ENCODE measurements at regions not wholly inside any gene's neighbourhood (a gene's known extent, or its start where the extent isn't known, plus 50 kb on each side); places are given as distances from the start of the nearest gene placed in this dataset.
"Not testable (repeated sequence)": the region's sequence is repeated elsewhere in the genome, so short reads cannot be mapped to it uniquely, and the experiment has no call there.

GRCh38 chr4:93888308-93888707, 59.8 kb downstream of the ATOH1 start:
- no peak for DNase-seq

- no peak for DNase-seq
Measured at GRCh38 chr4:93888768-93889167, 60.2 kb downstream of the ATOH1 start.

- no peak for DNase-seq
Measured at GRCh38 chr4:93891244-93891643, 62.7 kb downstream of the ATOH1 start.

- no peak for DNase-seq
Measured at GRCh38 chr4:93894995-93895394, 66.4 kb downstream of the ATOH1 start.

GRCh38 chr4:93896516-93896915, 68.0 kb downstream of the ATOH1 start:
- no peak for DNase-seq

- peak; percentile 3 to 58 (median 12) for DNase-seq
Measured at GRCh38 chr4:93897559-93897958, 69.0 kb downstream of the ATOH1 start.

- DNase-seq: no peak
Measured at GRCh38 chr4:93908778-93909177, 80.2 kb downstream of the ATOH1 start.

- DNase-seq: no peak
Measured at GRCh38 chr4:93911671-93912070, 83.1 kb downstream of the ATOH1 start.

- peak in 1 of 3 experiments; percentile 19 for DNase-seq
Measured at GRCh38 chr4:93912146-93912545, 83.6 kb downstream of the ATOH1 start.

GRCh38 chr4:93918856-93919255, 90.3 kb downstream of the ATOH1 start:
- DNase-seq: no peak

- DNase-seq: not testable (repeated sequence)
Measured at GRCh38 chr4:93923570-93923969, 95.0 kb downstream of the ATOH1 start.

GRCh38 chr4:93947286-93947685, 118.7 kb downstream of the ATOH1 start:
- no peak for DNase-seq

GRCh38 chr4:93950239-93950638, 121.7 kb downstream of the ATOH1 start:
- not testable (repeated sequence) for DNase-seq

- no peak for DNase-seq
Measured at GRCh38 chr4:93957186-93957585, 128.6 kb downstream of the ATOH1 start.

- DNase-seq: no peak
Measured at GRCh38 chr4:93960450-93960849, 131.9 kb downstream of the ATOH1 start.

- DNase-seq: no peak
Measured at GRCh38 chr4:93960916-93961315, 132.4 kb downstream of the ATOH1 start.

GRCh38 chr4:93981594-93981993, 153.0 kb downstream of the ATOH1 start:
- DNase-seq: no peak

GRCh38 chr4:93982255-93982654, 153.7 kb downstream of the ATOH1 start:
- DNase-seq: no peak

- DNase-seq: peak in 2 of 3 experiments; percentile 5 to 13
Measured at GRCh38 chr4:93983140-93983539, 154.6 kb downstream of the ATOH1 start.

- no peak for DNase-seq
Measured at GRCh38 chr4:93994175-93994994, 165.8 kb downstream of the ATOH1 start.

- no peak for DNase-seq
Measured at GRCh38 chr4:93996895-93997294, 168.3 kb downstream of the ATOH1 start.

- DNase-seq: peak in 1 of 3 experiments; percentile 30
Measured at GRCh38 chr4:94000559-94000958, 172.0 kb downstream of the ATOH1 start.

- no peak for DNase-seq
Measured at GRCh38 chr4:94006932-94007331, 178.4 kb downstream of the ATOH1 start.

GRCh38 chr4:94011190-94011589, 182.6 kb downstream of the ATOH1 start:
- DNase-seq: peak in 1 of 3 experiments; percentile 74
